Karpas-422 (cell line): ENCODE measurements at regions not wholly inside any gene's neighbourhood (a gene's known extent, or its start where the extent isn't known, plus 50 kb on each side); places are given as distances from the start of the nearest gene placed in this dataset.

Experiments
- DNase-seq: peaks from one replicate; pipeline ENCODE4 v3.0.0-alpha.2; 2015
- H2AFZ ChIP-seq: fragments of 200-600 bp; sonication (generic); 2 replicates; pipeline ENCODE4 v1.6.1; 2014; ENCODE audit warnings: antibody characterized with exemption, low read length, mixed read lengths
- H3K27ac ChIP-seq: fragments of 200-600 bp; sonication (generic); 2 replicates; pipeline ENCODE4 v1.5.1; 2014; ENCODE audit warnings: mild to moderate bottlenecking, low read length, moderate library complexity
- H3K27me3 ChIP-seq: fragments of 200-600 bp; sonication (generic); 2 replicates; pipeline ENCODE4 v1.6.1; 2014; ENCODE audit warnings: low read length, mixed read lengths
- H3K36me3 ChIP-seq: fragments of 200-600 bp; sonication (generic); 2 replicates; pipeline ENCODE4 v1.6.1; 2014; ENCODE audit warnings: low read length, mixed read lengths; ENCODE audit not compliant: insufficient read depth
- H3K4me1 ChIP-seq: fragments of 200-600 bp; sonication (generic); 2 replicates; pipeline ENCODE4 v1.6.1; 2014; ENCODE audit warnings: mild to moderate bottlenecking, low read length, mixed read lengths
- H3K4me2 ChIP-seq: fragments of 200-600 bp; sonication (generic); 2 replicates; pipeline ENCODE4 v1.6.1; 2014; ENCODE audit warnings: low read length, low read depth, mild to moderate bottlenecking; ENCODE audit not compliant: poor library complexity, severe bottlenecking
- H3K4me3 ChIP-seq: fragments of 200-600 bp; sonication (generic); 2 replicates; pipeline ENCODE4 v1.5.1; 2014; ENCODE audit warnings: mild to moderate bottlenecking, antibody characterized with exemption, low read length, mixed read lengths
- H3K79me2 ChIP-seq: fragments of 200-600 bp; sonication (generic); 2 replicates; pipeline ENCODE4 v1.6.1; 2014; ENCODE audit warnings: mild to moderate bottlenecking, low read length, mixed read lengths
- H3K9ac ChIP-seq: fragments of 200-600 bp; sonication (generic); 2 replicates; pipeline ENCODE4 v1.6.0; 2014; ENCODE audit warnings: low read length
- H3K9me2 ChIP-seq: fragments of 200-600 bp; sonication (generic), shearing (Covaris generic); replicated peaks from 2 replicates; pipeline ENCODE4 v1.6.0; 2014; ENCODE audit warnings: mild to moderate bottlenecking, low read length, moderate library complexity; ENCODE audit not compliant: insufficient read depth
- H3K9me3 ChIP-seq: fragments of 300-700, 200-600 bp; sonication (generic); 2 replicates; pipeline ENCODE4 v1.6.1; 2014; ENCODE audit warnings: low read length, mixed read lengths
- H4K20me1 ChIP-seq: fragments of 200-600 bp; sonication (generic); 2 replicates; pipeline ENCODE4 v1.6.1; 2014; ENCODE audit warnings: mild to moderate bottlenecking, antibody characterized with exemption, low read length, low read depth; ENCODE audit not compliant: insufficient read depth

DNA sequence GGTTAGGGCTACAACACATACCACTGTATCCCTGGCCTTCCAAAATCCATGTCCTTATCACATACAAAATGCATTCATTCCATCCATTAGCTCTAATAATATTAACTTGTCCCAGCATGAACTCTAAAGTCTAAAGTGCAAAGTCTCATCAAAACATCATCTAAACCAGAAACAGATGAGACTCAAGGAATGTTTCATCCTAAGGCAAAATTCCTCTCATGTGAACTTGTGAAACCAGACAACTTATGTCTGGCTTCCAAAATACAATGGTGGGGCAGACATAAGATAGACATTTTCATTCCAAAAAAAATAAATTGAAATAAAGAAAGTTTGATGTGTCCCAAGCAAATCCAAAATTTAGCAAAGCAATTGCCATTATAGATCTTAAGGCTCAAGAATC, 257.4 kb downstream of the HTR1B start:
- Histone ChIP-seq H2AFZ (no peak overlapping the region), H3K36me3 (no peaks in the 10 kb centered on the region), H3K79me2 (no peaks in the 10 kb centered on the region), H3K9ac (no peak overlapping the region), H3K4me1 (no peaks in the 10 kb centered on the region), H3K4me2 (no peak overlapping the region), H3K9me2 (no peaks in the 10 kb centered on the region), H3K4me3 (no peak overlapping the region), H3K9me3 (peaks cover 27% of the 10 kb centered on the region), H3K27me3 (no peaks in the 10 kb centered on the region), H4K20me1 (no peaks in the 10 kb centered on the region), H3K27ac (no peak overlapping the region)
- DNase-seq = no peak

DNA sequence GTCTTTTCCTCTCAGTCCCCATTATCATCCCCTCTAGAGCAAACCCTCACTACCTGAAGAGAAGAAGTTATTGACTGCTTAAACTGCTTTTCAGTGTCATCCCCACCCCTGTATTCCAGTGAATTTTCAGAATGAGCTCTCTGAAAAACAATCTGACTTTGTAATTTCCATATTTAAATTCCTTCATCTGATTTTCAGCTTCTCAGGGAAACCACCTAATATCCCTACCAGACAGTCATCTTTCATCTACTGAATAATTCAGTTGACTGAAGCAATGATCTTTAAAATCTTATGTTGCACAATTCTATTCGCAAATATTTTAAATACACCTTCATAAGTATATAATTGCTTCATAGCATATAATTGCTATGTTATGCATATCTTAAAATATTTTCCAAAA, 258.7 kb downstream of the HTR1B start:
- H3K4me3 ChIP-seq = no peak overlapping the region
- no peak overlapping the region for H3K27ac ChIP-seq
- H3K9ac ChIP-seq = no peak overlapping the region
- peaks cover 21% of the 10 kb centered on the region for H3K9me3 ChIP-seq
- H3K4me2 ChIP-seq = no peak overlapping the region
- H2AFZ ChIP-seq = no peak overlapping the region
- H3K36me3 ChIP-seq = no peaks in the 10 kb centered on the region
- no peaks in the 10 kb centered on the region for H4K20me1 ChIP-seq
- H3K9me2 ChIP-seq = no peaks in the 10 kb centered on the region
- DNase-seq = no peak
- H3K27me3 ChIP-seq = no peaks in the 10 kb centered on the region
- H3K4me1 ChIP-seq = no peaks in the 10 kb centered on the region
- no peaks in the 10 kb centered on the region for H3K79me2 ChIP-seq

DNA sequence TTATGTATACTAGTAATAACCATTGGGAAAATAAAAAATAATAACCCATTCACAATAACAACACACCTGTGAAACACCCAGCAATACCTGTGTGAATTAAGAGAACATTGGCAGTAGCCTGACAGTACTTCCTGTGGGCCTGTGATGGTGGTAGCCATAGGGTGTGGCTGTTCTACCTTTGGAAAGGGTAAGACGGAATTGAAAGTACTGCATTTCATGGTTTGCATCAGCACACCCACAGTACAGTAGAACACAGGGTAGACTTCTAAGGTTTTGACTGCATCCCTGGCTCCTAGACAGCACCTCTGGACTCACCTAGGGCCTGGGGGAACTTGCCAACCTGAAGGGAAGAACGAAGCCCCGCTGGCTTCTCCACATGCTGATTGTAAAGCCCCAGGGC, 279.8 kb downstream of the HTR1B start:
- H3K27me3 ChIP-seq = no peaks in the 10 kb centered on the region
- H3K36me3 ChIP-seq = no peaks in the 10 kb centered on the region
- no peaks in the 10 kb centered on the region for H3K79me2 ChIP-seq
- H4K20me1 ChIP-seq = no peaks in the 10 kb centered on the region
- no peak for DNase-seq
- H2AFZ ChIP-seq = no peak overlapping the region
- no peaks in the 10 kb centered on the region for H3K4me1 ChIP-seq
- H3K9me2 ChIP-seq = no peaks in the 10 kb centered on the region
- no peak overlapping the region for H3K4me2 ChIP-seq
- H3K9ac ChIP-seq = no peak overlapping the region
- no peak overlapping the region for H3K4me3 ChIP-seq
- H3K27ac ChIP-seq = no peak overlapping the region
- H3K9me3 ChIP-seq = peaks cover 24% of the 10 kb centered on the region

DNA sequence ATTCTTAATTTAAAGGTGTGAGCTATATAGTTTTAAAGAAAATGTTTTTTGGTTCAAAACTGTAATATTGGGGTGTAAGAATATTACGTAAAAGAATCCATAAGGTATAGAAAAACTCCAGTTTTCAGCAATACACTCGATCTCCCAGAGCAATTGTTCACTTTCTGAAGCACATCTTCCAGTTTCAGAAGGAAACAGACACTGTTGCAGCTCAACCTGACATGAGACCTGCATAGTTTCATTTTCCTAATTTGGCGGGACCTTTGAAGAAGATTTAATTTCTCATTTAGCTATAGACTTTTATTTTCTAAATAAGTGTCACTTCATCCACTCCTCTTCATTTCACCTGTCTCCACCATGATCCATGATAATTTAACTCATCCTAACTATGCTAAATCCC, 281.5 kb downstream of the HTR1B start:
- Histone ChIP-seq H3K9me2 (no peaks in the 10 kb centered on the region), H3K36me3 (no peaks in the 10 kb centered on the region), H3K27ac (no peak overlapping the region), H3K9me3 (peaks cover 19% of the 10 kb centered on the region), H3K9ac (no peak overlapping the region), H4K20me1 (no peaks in the 10 kb centered on the region), H3K27me3 (no peaks in the 10 kb centered on the region), H3K4me3 (no peak overlapping the region), H3K79me2 (no peaks in the 10 kb centered on the region), H3K4me1 (no peaks in the 10 kb centered on the region), H2AFZ (no peak overlapping the region), H3K4me2 (no peak overlapping the region)
- no peak for DNase-seq

DNA sequence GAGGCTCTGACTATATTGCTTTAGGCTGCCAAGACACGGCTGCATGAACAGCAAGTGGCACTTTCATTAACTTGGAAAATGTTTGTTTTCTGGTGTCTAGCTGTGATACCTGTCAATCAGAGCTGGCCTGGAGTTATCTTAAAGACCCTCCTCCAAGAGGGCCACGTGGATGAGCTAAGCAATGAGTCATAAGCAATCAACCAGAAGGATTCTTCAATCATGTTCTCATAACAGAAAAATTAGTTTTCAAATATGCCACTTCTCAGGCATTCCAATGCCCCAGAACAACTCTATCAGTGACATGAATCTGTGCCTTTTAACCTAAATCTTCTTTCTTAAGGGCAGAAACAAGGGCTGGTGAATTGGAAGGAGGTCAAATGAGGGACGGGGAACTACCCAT, 283.0 kb downstream of the HTR1B start:
- Histone ChIP-seq H3K79me2 (no peaks in the 10 kb centered on the region), H3K9ac (no peak overlapping the region), H3K4me3 (no peak overlapping the region), H3K27ac (no peak overlapping the region), H3K36me3 (no peaks in the 10 kb centered on the region), H4K20me1 (no peaks in the 10 kb centered on the region), H2AFZ (no peak overlapping the region), H3K9me3 (peaks cover 16% of the 10 kb centered on the region), H3K27me3 (no peaks in the 10 kb centered on the region), H3K9me2 (no peaks in the 10 kb centered on the region), H3K4me1 (no peaks in the 10 kb centered on the region), H3K4me2 (no peak overlapping the region)
- no peak for DNase-seq

DNA sequence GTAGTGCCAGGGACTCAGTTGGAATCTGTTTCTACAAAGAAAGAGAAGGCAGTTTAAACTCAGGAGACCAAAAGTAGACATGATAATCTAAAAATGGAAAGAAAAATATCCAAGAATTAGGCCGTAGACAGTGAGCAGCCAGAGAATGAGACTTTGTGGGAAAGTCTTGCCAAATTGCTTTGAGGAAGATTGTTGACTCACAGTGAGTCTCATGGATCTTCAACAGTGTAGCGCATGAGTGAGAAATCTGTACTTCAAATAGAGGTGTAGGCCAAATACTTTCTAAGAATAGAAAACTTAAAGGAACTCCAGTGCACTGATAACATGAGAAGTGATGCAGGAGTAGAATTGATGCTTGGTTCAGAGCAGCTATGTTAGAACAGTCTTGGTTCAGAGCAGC, 284.5 kb downstream of the HTR1B start:
- Histone ChIP-seq H2AFZ (no peak overlapping the region), H3K36me3 (no peaks in the 10 kb centered on the region), H3K9me2 (no peaks in the 10 kb centered on the region), H3K27me3 (no peaks in the 10 kb centered on the region), H3K9me3 (peaks cover 10% of the 10 kb centered on the region), H4K20me1 (no peaks in the 10 kb centered on the region), H3K27ac (no peak overlapping the region), H3K4me2 (no peak overlapping the region), H3K4me3 (no peak overlapping the region), H3K79me2 (no peaks in the 10 kb centered on the region), H3K9ac (no peak overlapping the region), H3K4me1 (no peaks in the 10 kb centered on the region)
- DNase-seq = no peak

DNA sequence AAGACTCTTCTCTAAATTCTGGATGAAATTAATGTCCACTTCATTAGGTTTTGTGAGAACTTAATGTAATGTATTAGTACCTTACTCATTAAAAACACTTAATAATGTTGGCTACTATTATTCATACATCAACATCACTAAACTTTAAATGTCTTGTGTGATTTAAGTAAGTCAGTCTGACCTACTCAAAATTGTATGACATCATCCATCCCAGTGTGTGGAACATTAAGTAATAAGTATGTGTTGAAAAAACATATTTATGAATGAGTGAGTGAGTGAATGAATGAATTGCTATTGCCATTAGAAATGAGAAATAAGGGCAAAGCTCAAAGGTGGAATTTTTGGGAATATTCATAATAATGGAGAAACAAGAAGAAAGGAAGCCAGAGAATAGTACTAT, 285.8 kb downstream of the HTR1B start:
- Histone ChIP-seq H3K79me2 (no peaks in the 10 kb centered on the region), H3K4me2 (no peak overlapping the region), H3K27ac (no peak overlapping the region), H3K4me1 (no peaks in the 10 kb centered on the region), H2AFZ (no peak overlapping the region), H3K36me3 (no peaks in the 10 kb centered on the region), H3K9me3 (peaks cover 13% of the 10 kb centered on the region), H3K27me3 (no peaks in the 10 kb centered on the region), H4K20me1 (no peaks in the 10 kb centered on the region), H3K9ac (no peak overlapping the region), H3K9me2 (no peaks in the 10 kb centered on the region), H3K4me3 (no peak overlapping the region)
- DNase-seq = no peak

DNA sequence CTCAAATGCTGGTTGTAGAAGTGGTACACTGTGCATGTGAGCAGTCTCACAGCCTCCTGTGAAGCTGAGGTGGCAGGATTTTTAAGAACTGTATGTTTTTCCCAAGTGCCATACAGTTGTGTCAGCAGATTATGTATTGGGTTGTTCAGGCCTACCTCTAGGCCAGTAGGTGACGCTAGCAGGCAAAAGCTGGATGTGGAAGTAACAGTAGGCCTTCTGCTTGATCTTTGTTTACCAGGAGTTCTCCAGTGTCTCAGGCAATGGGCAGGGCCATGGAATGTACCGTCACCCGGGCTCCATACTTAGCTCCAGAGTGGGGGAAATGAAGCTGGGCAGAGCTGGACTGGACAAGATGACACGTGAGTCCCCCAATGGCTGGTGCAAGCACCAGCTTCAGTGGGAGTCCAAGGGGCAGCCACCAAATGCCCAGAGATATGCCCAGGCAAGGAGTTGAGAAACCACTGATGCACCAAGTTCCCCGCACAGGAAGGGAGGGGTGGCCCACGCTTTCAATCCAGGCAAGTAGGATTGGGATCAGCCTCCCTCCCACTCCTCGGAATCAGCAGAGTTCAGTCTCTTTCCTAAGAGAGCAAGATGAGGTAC, 289.7 kb downstream of the HTR1B start:
- H4K20me1 ChIP-seq = no peaks in the 10 kb centered on the region
- no peak overlapping the region for H3K27ac ChIP-seq
- H3K4me3 ChIP-seq = no peak overlapping the region
- H3K79me2 ChIP-seq = no peaks in the 10 kb centered on the region
- no peaks in the 10 kb centered on the region for H3K36me3 ChIP-seq
- no peaks in the 10 kb centered on the region for H3K9me2 ChIP-seq
- no peaks in the 10 kb centered on the region for H3K4me1 ChIP-seq
- H3K4me2 ChIP-seq = no peak overlapping the region
- no peak overlapping the region for H2AFZ ChIP-seq
- no peak for DNase-seq
- H3K9me3 ChIP-seq = peaks cover 20% of the 10 kb centered on the region
- no peaks in the 10 kb centered on the region for H3K27me3 ChIP-seq
- H3K9ac ChIP-seq = no peak overlapping the region

DNA sequence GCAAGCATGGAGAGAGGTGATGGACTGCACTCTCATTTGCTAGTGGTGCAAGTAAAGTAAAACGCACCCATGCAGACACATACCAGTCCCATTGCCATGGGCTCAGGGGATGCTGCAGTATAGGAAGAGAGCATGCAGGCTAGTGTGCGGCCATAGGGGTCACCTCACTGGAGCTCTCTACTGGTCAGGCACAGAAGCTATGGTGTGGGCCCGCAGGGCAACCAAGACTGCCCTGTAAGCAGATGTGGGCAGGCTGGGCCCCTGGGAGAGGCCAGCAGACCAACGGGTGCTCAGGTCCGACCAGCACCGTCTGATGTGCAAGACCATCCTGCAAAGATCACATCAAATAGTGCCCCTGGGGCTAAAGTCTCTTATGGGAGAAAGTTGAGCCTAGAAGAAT, 290.7 kb downstream of the HTR1B start:
- Histone ChIP-seq H3K79me2 (no peaks in the 10 kb centered on the region), H3K36me3 (no peaks in the 10 kb centered on the region), H3K4me3 (no peak overlapping the region), H3K9me2 (no peaks in the 10 kb centered on the region), H3K27ac (no peak overlapping the region), H3K4me2 (no peak overlapping the region), H4K20me1 (no peaks in the 10 kb centered on the region), H3K4me1 (no peaks in the 10 kb centered on the region), H3K27me3 (no peaks in the 10 kb centered on the region), H3K9ac (no peak overlapping the region), H2AFZ (no peak overlapping the region), H3K9me3 (peaks cover 28% of the 10 kb centered on the region)
- no peak for DNase-seq
